ENCODE measurements at regions not wholly inside any gene's neighbourhood (a gene's known extent, or its start where the extent isn't known, plus 50 kb on each side); places are given as distances from the start of the nearest gene placed in this dataset.
A peak's percentile ranks its signal among the peaks of the same experiment; 100 is the strongest.

GRCh38 chr2:199707593-199708185 lies 143.3 kb downstream of the FTCDNL1 start:
- H3K27me3 ChIP-seq (ENCODE audit: control insufficient read depth, insufficient read depth, low read length): no peaks in the 10 kb centered on the region
- H2AFZ ChIP-seq: no peak overlapping the region
- no peaks in the 10 kb centered on the region for H3K4me1 ChIP-seq
- no peak for TF ChIP-seq CTCF (IDR thresholded peaks at IDR 0.05)
- H3K4me2 ChIP-seq (ENCODE audit: low read length): no peak overlapping the region
- H3K36me3 ChIP-seq (ENCODE audit: control insufficient read depth, insufficient read depth, low read length): no peaks in the 10 kb centered on the region
- H3K79me2 ChIP-seq: no peaks in the 10 kb centered on the region
- no peak overlapping the region for H3K27ac ChIP-seq
- no peak overlapping the region for H3K4me3 ChIP-seq (ENCODE audit: low read depth, low read length)
- H3K9me3 ChIP-seq (ENCODE audit: control insufficient read depth, low read length): no peaks in the 10 kb centered on the region
- H3K9ac ChIP-seq: no peak overlapping the region

GRCh38 chr2:199705538-199705937 lies 145.5 kb downstream of the FTCDNL1 start:
- no peak overlapping the region for H2AFZ ChIP-seq
- no peaks in the 10 kb centered on the region for H3K9me3 ChIP-seq (ENCODE audit: control insufficient read depth, low read length)
- no peaks in the 10 kb centered on the region for H3K4me1 ChIP-seq
- H3K27me3 ChIP-seq (ENCODE audit: control insufficient read depth, insufficient read depth, low read length): no peaks in the 10 kb centered on the region
- no peaks in the 10 kb centered on the region for H3K36me3 ChIP-seq (ENCODE audit: control insufficient read depth, insufficient read depth, low read length)
- no peak overlapping the region for H3K4me3 ChIP-seq (ENCODE audit: low read depth, low read length)
- H3K9ac ChIP-seq: no peak overlapping the region
- TF ChIP-seq CTCF (IDR thresholded peaks at IDR 0.05): no peak
- no peaks in the 10 kb centered on the region for H3K79me2 ChIP-seq
- no peak overlapping the region for H3K4me2 ChIP-seq (ENCODE audit: low read length)
- H3K27ac ChIP-seq: no peak overlapping the region

DNA sequence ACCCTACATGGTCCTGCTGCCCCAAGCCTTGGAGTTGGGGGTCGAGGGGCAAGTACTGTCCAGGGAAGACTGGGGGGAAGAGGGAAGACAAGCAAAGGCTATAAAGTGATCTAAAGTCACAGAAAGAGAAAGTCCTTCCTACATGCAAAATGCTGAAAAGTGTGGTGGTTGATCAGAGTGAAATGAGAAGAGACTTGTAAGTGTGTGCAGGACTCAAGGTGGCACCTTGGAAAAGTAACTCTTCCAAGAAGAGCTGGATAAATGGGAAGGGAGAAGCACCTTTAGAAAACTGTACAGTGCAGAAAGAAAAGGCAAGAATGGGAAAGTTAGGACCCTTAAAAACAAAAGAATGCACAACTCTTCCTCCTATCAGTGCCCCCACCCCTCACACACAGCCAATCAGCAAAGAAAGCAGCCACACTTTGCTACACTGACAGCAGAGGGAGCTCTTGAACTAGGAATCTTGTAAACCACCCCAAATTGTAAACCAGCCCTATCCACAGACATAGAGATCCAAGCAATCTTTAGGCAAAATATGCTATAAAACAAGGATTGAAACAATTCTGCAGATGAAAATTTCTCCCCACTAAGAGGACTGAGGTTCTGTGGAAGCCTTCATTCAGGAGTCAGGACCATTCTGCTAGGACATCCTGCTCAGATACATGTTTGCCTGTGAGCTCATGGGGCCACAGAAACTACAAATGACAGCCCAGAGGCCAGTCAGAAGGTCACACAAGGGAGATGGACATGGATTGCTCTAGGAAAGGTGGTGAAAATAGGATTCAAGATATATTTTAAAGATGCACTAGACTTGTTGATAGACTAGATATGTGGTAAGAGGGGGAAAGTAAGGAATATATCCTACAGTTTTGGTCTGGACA lies 146.4 kb downstream of the FTCDNL1 start:
- H3K36me3 ChIP-seq (ENCODE audit: control insufficient read depth, insufficient read depth, low read length): no peaks in the 10 kb centered on the region
- no peak overlapping the region for H3K4me2 ChIP-seq (ENCODE audit: low read length)
- no peak overlapping the region for H3K4me3 ChIP-seq (ENCODE audit: low read depth, low read length)
- H2AFZ ChIP-seq: no peak overlapping the region
- no peaks in the 10 kb centered on the region for H3K9me3 ChIP-seq (ENCODE audit: control insufficient read depth, low read length)
- H3K79me2 ChIP-seq: no peaks in the 10 kb centered on the region
- peak; percentile 39 for TF ChIP-seq CTCF (IDR thresholded peaks at IDR 0.05)
- H3K27ac ChIP-seq: no peak overlapping the region
- no peak overlapping the region for H3K9ac ChIP-seq
- no peaks in the 10 kb centered on the region for H3K4me1 ChIP-seq
- H3K27me3 ChIP-seq (ENCODE audit: control insufficient read depth, insufficient read depth, low read length): no peaks in the 10 kb centered on the region

DNA sequence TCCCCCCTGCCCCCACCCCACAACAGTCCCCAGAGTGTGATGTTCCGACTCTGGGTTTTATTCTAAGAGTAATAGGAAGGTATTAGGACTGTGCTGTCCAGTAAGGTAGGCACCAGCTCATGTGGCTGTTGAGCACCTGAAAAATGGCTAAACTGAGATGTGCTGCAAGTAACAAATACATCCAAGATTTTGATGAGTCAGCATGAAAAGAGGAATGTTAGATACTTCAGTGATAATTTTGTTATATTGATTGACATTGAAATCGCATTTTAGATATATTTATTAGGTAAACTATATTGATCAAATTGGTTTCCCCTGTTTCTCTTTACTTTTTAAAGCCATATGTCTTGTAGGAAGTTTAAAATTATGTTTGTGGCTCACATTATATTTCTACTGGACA lies 147.8 kb downstream of the FTCDNL1 start:
- Histone ChIP-seq H3K36me3 (ENCODE audit: control insufficient read depth, insufficient read depth, low read length) (no peaks in the 10 kb centered on the region), H3K4me1 (no peaks in the 10 kb centered on the region), H2AFZ (no peak overlapping the region), H3K9me3 (ENCODE audit: control insufficient read depth, low read length) (no peaks in the 10 kb centered on the region), H3K27ac (no peak overlapping the region), H3K9ac (no peak overlapping the region), H3K27me3 (ENCODE audit: control insufficient read depth, insufficient read depth, low read length) (no peaks in the 10 kb centered on the region), H3K4me2 (ENCODE audit: low read length) (no peak overlapping the region), H3K4me3 (ENCODE audit: low read depth, low read length) (no peak overlapping the region), H3K79me2 (no peaks in the 10 kb centered on the region)
- no peak for TF ChIP-seq CTCF (IDR thresholded peaks at IDR 0.05)

Data from parathyroid adenoma (tissue), 2 donors.